Caco-2 (cell line): ENCODE measurements at regions not wholly inside any gene's neighbourhood (a gene's known extent, or its start where the extent isn't known, plus 50 kb on each side); places are given as distances from the start of the nearest gene placed in this dataset.
"Not testable (repeated sequence)": the region's sequence is repeated elsewhere in the genome, so short reads cannot be mapped to it uniquely, and the experiment has no call there.

Experiments used
- BruUV-seq: library from RNA; stranded (reverse); fragments of 400-500 nt; replicated peaks from 2 replicates; lab custom pipeline; 2021; lab: Mats Ljungman, UMichigan
- CTCF ChIA-PET: fragments of 300-600 bp; sonication (Branson Sonifier 250); formaldehyde crosslinking; loops from one replicate; lab custom pipeline; 2022; ENCODE audit warnings: antibody characterized with exemption; lab: Charles Lee
- POLR2A ChIA-PET: fragments of 300-600 bp; sonication (Branson Sonifier 250); formaldehyde crosslinking; loops from one replicate; lab custom pipeline; 2022; ENCODE audit warnings: antibody characterized with exemption; lab: Charles Lee
- DNase-seq, 2 experiments: peaks; one replicate each; pipeline versions ENCODE4 v3.0.0 to v3.0.0-alpha.2; 2020 to 2022
- H3K27me3 ChIP-seq: replicated peaks from 2 replicates; pipeline ENCODE4 v1.6.0; 2011; ENCODE audit warnings: low read length; ENCODE audit not compliant: control insufficient read depth, insufficient read depth
- H3K36me3 ChIP-seq: 2 replicates; pipeline ENCODE4 v1.5.1; 2011; ENCODE audit warnings: low read length; ENCODE audit not compliant: control insufficient read depth, insufficient read depth
- H3K4me1 ChIP-seq: fragments of 250-450 bp; sonication (Bioruptor Pico); 2 replicates; pipeline ENCODE4 v1.5.1; 2020; ENCODE audit warnings: mild to moderate bottlenecking
- H3K4me3 ChIP-seq: 2 replicates; pipeline ENCODE4 v1.5.1; 2011; ENCODE audit warnings: low read depth, mild to moderate bottlenecking, control low read depth, low read length
- H3K9me3 ChIP-seq: fragments of 250-450 bp; sonication (Bioruptor Pico); 2 replicates; pipeline ENCODE4 v1.5.1; 2020; ENCODE audit warnings: mild to moderate bottlenecking, moderate library complexity
- H3K27ac Mint-ChIP-seq: one replicate; pipeline ENCODE4 v1.8.0; 2022; ENCODE audit warnings: mixed read lengths; ENCODE audit not compliant: unreplicated experiment
- H3K27me3 Mint-ChIP-seq: one replicate; pipeline ENCODE4 v1.8.0; 2022; ENCODE audit warnings: mixed read lengths; ENCODE audit not compliant: insufficient read depth, unreplicated experiment
- H3K36me3 Mint-ChIP-seq: one replicate; pipeline ENCODE4 v1.8.0; 2022; ENCODE audit warnings: mild to moderate bottlenecking, mixed read lengths; ENCODE audit not compliant: insufficient read depth, unreplicated experiment
- H3K4me1 Mint-ChIP-seq: one replicate; pipeline ENCODE4 v1.8.0; 2022; ENCODE audit warnings: low read depth, mixed read lengths; ENCODE audit not compliant: unreplicated experiment
- H3K4me3 Mint-ChIP-seq: one replicate; pipeline ENCODE4 v1.8.0; 2022; ENCODE audit warnings: mild to moderate bottlenecking, moderate library complexity, mixed read lengths; ENCODE audit not compliant: unreplicated experiment
- H3K9me3 Mint-ChIP-seq: one replicate; pipeline ENCODE4 v1.8.0; 2022; ENCODE audit warnings: mixed read lengths; ENCODE audit not compliant: unreplicated experiment
- CTCF ChIP-seq, 2 experiments: fragments of 200-600 bp in 1 of 2; IDR thresholded peaks; 1 replicate in 1 of 2; 2 replicates in 1 of 2; pipeline versions ENCODE4 v1.5.1 to v1.8.0; 2011 to 2022; ENCODE audit warnings: antibody characterized with exemption in 1 of 2, control low read depth in 1 of 2, inconsistent platforms in 1 of 2, low read depth in 1 of 2, low read length in 1 of 2, mild to moderate bottlenecking in 1 of 2, moderate library complexity in 1 of 2; ENCODE audit not compliant: insufficient read depth in 1 of 2, severe bottlenecking in 1 of 2, unreplicated experiment in 1 of 2
- intact Hi-C: fragments of 100-400 bp; cut with micrococcal nuclease; formaldehyde crosslinking; loops from one replicate; pipeline ENCODE4 v1.10.0; 2022; ENCODE audit not compliant: unreplicated experiment

GRCh38 chr3:166685246-166685645 lies 694.9 kb downstream of the ZBBX start:
- no peak overlapping the region for H3K4me3 ChIP-seq
- H3K36me3 Mint-ChIP-seq: no peaks in the 10 kb centered on the region
- no peak overlapping the region for H3K27ac Mint-ChIP-seq
- DNase-seq: no peak
- intact Hi-C loops: no loop called here
- H3K4me1 ChIP-seq: no peaks in the 10 kb centered on the region
- ChIA-PET POLR2A (interaction anchor here (0.6 kb wide), 1 partner anchor 249 kb away, joined by 3 read pairs; no protein-coding TSS in a partner anchor), CTCF (no interaction called here)
- H3K4me3 Mint-ChIP-seq: no peak overlapping the region
- H3K27me3 ChIP-seq: no peaks in the 10 kb centered on the region
- no peaks in the 10 kb centered on the region for H3K9me3 Mint-ChIP-seq
- H3K9me3 ChIP-seq: no peaks in the 10 kb centered on the region
- no peaks in the 10 kb centered on the region for H3K27me3 Mint-ChIP-seq
- no peak for TF ChIP-seq CTCF (IDR thresholded peaks at IDR 0.05; ENCODE audit: insufficient read depth in 1 of 2, low read depth in 1 of 2, low read length in 1 of 2, severe bottlenecking in 1 of 2, unreplicated experiment in 1 of 2)
- no peaks in the 10 kb centered on the region for H3K36me3 ChIP-seq
- H3K4me1 Mint-ChIP-seq: no peaks in the 10 kb centered on the region
- no TSS peak for BruUV-seq

GRCh38 chr3:166684077-166684476 lies 696.0 kb downstream of the ZBBX start:
- H3K4me1 ChIP-seq, H3K4me3 ChIP-seq, CTCF ChIA-PET, H3K27me3 Mint-ChIP-seq, H3K9me3 Mint-ChIP-seq, DNase-seq, H3K36me3 ChIP-seq, intact Hi-C loops, H3K4me3 Mint-ChIP-seq, H3K27me3 ChIP-seq, H3K36me3 Mint-ChIP-seq, POLR2A ChIA-PET, BruUV-seq, H3K4me1 Mint-ChIP-seq, H3K27ac Mint-ChIP-seq, H3K9me3 ChIP-seq: not testable (repeated sequence)

GRCh38 chr3:166669781-166670180 lies 710.3 kb downstream of the ZBBX start:
- TF ChIP-seq CTCF (IDR thresholded peaks at IDR 0.05; ENCODE audit: insufficient read depth in 1 of 2, low read depth in 1 of 2, low read length in 1 of 2, severe bottlenecking in 1 of 2, unreplicated experiment in 1 of 2): no peak
- ChIA-PET CTCF (no interaction called here), POLR2A (no interaction called here)
- no TSS peak for BruUV-seq
- Mint-ChIP-seq H3K27me3 (no peaks in the 10 kb centered on the region), H3K4me3 (no peak overlapping the region), H3K27ac (no peak overlapping the region), H3K9me3 (peaks cover 3% of the 10 kb centered on the region), H3K36me3 (no peaks in the 10 kb centered on the region), H3K4me1 (no peaks in the 10 kb centered on the region)
- DNase-seq: no peak
- Histone ChIP-seq H3K9me3 (no peaks in the 10 kb centered on the region), H3K4me1 (no peaks in the 10 kb centered on the region), H3K4me3 (no peak overlapping the region), H3K27me3 (no peaks in the 10 kb centered on the region), H3K36me3 (no peaks in the 10 kb centered on the region)
- intact Hi-C loops: no loop called here

- BruUV-seq: no TSS peak
- no peak overlapping the region for H3K27ac Mint-ChIP-seq
- POLR2A ChIA-PET: no interaction called here
Observed at GRCh38 chr3:166663194-166663593, 716.9 kb downstream of the ZBBX start.

More at GRCh38 chr3:166663194-166663593, 716.9 kb downstream of the ZBBX start:
- Mint-ChIP-seq H3K4me3 (no peak overlapping the region), H3K36me3 (no peaks in the 10 kb centered on the region), H3K9me3 (peaks cover 49% of the 10 kb centered on the region), H3K4me1 (no peaks in the 10 kb centered on the region), H3K27me3 (no peaks in the 10 kb centered on the region)
- H3K9me3 ChIP-seq: peaks cover 6% of the 10 kb centered on the region
- TF ChIP-seq CTCF (IDR thresholded peaks at IDR 0.05; ENCODE audit: insufficient read depth in 1 of 2, low read depth in 1 of 2, low read length in 1 of 2, severe bottlenecking in 1 of 2, unreplicated experiment in 1 of 2): no peak
- no peaks in the 10 kb centered on the region for H3K27me3 ChIP-seq
- H3K4me3 ChIP-seq: no peak overlapping the region
- no peaks in the 10 kb centered on the region for H3K4me1 ChIP-seq
- CTCF ChIA-PET: no interaction called here
- intact Hi-C loops: no loop called here
- no peaks in the 10 kb centered on the region for H3K36me3 ChIP-seq
- no peak for DNase-seq
